Liver (tissue), 3 donors: ENCODE measurements at regions not wholly inside any gene's neighbourhood (a gene's known extent, or its start where the extent isn't known, plus 50 kb on each side); places are given as distances from the start of the nearest gene placed in this dataset.

Experiments
- CTCF ChIP-seq: fragments of 150-350 bp; IDR thresholded peaks from 2 replicates; pipeline ENCODE4 v1.5.1; 2017; ENCODE audit warnings: improper control_type of control experiment, low read depth, low read length; ENCODE audit not compliant: missing input control
- FOXA1 ChIP-seq: IDR thresholded peaks from 2 replicates; pipeline ENCODE4 v1.6.1; 2016; ENCODE audit warnings: antibody characterized with exemption
- GABPA ChIP-seq, 2 donors: IDR thresholded peaks in 1 of 2; conservative IDR thresholded peaks in 1 of 2; 2 replicates each; pipeline ENCODE4 v1.6.1; 2016; ENCODE audit warnings: antibody characterized with exemption in 2 of 2, mild to moderate bottlenecking in 1 of 2, moderate library complexity in 1 of 2
- JUND ChIP-seq, 2 donors: IDR thresholded peaks; 2 replicates each; pipeline ENCODE4 v1.6.1; 2016; ENCODE audit warnings: antibody characterized with exemption in 2 of 2
- SP1 ChIP-seq: IDR thresholded peaks from 2 replicates; pipeline ENCODE4 v1.6.1; 2018; ENCODE audit warnings: antibody characterized with exemption, mild to moderate bottlenecking
- ZBTB33 ChIP-seq: IDR thresholded peaks from 2 replicates; pipeline ENCODE4 v1.6.1; 2016; ENCODE audit warnings: antibody characterized with exemption
- donor health status: healthy.
- donor health status: healthy.

DNA sequence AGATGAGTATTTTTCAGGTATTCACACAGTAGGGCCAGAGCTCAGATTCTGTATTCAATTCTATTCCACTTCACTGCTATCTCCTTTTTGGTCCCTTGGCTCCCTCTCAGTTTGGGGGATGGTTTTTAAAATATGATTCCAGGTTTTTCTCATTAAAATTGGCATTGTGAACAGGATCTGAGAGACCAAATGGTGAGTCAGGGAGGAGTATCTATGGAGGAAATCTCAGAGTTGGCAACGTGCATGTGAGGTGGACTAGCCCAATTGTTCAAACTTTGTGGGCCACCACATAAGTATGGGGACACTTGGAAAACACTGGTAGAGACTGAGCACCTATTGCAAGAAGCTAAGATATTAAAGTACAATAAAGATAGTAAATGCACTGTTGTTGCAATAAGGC lies 53.9 kb upstream of the TTC14 start:
- TF ChIP-seq CTCF (no peak), JUND (IDR thresholded peaks at IDR 0.05) (no peak), GABPA (IDR thresholded peaks at IDR 0.05 in 1 of 2, conservative IDR thresholded peaks at IDR 0.05 in 1 of 2) (no peak), SP1 (no peak), FOXA1 (no peak), ZBTB33 (no peak)
